ENCODE measurements at regions not wholly inside any gene's neighbourhood (a gene's known extent, or its start where the extent isn't known, plus 50 kb on each side); places are given as distances from the start of the nearest gene placed in this dataset.

GRCh38 chr10:78847485-78847884 lies 221.3 kb upstream of the ZMIZ1 start:
- no peak for TF ChIP-seq PBX3 (IDR thresholded peaks at IDR 0.05)
- TF ChIP-seq CHD2 (IDR thresholded peaks at IDR 0.05; ENCODE audit: low read length, partially characterized antibody): no peak
- no peak for TF ChIP-seq CTCF (IDR thresholded peaks at IDR 0.05)
- no peak for TF ChIP-seq RFX5 (IDR thresholded peaks at IDR 0.05; ENCODE audit: low read length)
- no peak for TF ChIP-seq ZBTB33 (IDR thresholded peaks at IDR 0.05; ENCODE audit: borderline replicate concordance, low read depth)
- no peak for TF ChIP-seq RCOR1 (IDR thresholded peaks at IDR 0.05; ENCODE audit: low read length)
